ENCODE measurements at regions not wholly inside any gene's neighbourhood (a gene's known extent, or its start where the extent isn't known, plus 50 kb on each side); places are given as distances from the start of the nearest gene placed in this dataset.

GRCh38 chr2:120453635-120453998 is 107.7 kb downstream of the INHBB start:
- no peaks in the 10 kb centered on the region for H3F3A ChIP-seq (ENCODE audit: insufficient read depth, low read length)
- H3K9me2 ChIP-seq (replicated peaks; ENCODE audit: insufficient read depth, low read length), result no peaks in the 10 kb centered on the region
- no peak overlapping the region for H2AFZ ChIP-seq (ENCODE audit: low read length)
- no peaks in the 10 kb centered on the region for H3K4me1 ChIP-seq (ENCODE audit: low read length)
- no peak overlapping the region for H3K27ac ChIP-seq (ENCODE audit: low read length)
- no peak overlapping the region for H3K9ac ChIP-seq (ENCODE audit: low read length)
- no peak for DNase-seq
- no peaks in the 10 kb centered on the region for H3K36me3 ChIP-seq (replicated peaks; ENCODE audit: insufficient read depth, low read length)
- H3K79me2 ChIP-seq (ENCODE audit: low read length), result no peaks in the 10 kb centered on the region
- H4K20me1 ChIP-seq (ENCODE audit: insufficient read depth, low read length), result no peaks in the 10 kb centered on the region
- no peak overlapping the region for H3K4me3 ChIP-seq (ENCODE audit: low read length)
- TF ChIP-seq EZH2 (optimal IDR thresholded peaks at IDR 0.05; ENCODE audit: low read depth, low read length), result no peak
- no peak for TF ChIP-seq CTCF (IDR thresholded peaks at IDR 0.05; ENCODE audit: low read length)
- no peak for TF ChIP-seq EZH2phosphoT487 (IDR thresholded peaks at IDR 0.05; ENCODE audit: low read length)
- no peak overlapping the region for H3K4me2 ChIP-seq (ENCODE audit: low read depth, low read length)
- no peaks in the 10 kb centered on the region for H3K27me3 ChIP-seq (replicated peaks; ENCODE audit: insufficient read depth, low read length)
- no peaks in the 10 kb centered on the region for H3K9me3 ChIP-seq (replicated peaks; ENCODE audit: insufficient read depth, low read length)

GRCh38 chr2:120454654-120455385 is 108.9 kb downstream of the INHBB start:
- TF ChIP-seq CTCF (IDR thresholded peaks at IDR 0.05; ENCODE audit: low read length) (no peak), EZH2phosphoT487 (IDR thresholded peaks at IDR 0.05; ENCODE audit: low read length) (no peak), EZH2 (optimal IDR thresholded peaks at IDR 0.05; ENCODE audit: low read depth, low read length) (no peak)
- no peak overlapping the region for H3K4me2 ChIP-seq (ENCODE audit: low read depth, low read length)
- H3F3A ChIP-seq (ENCODE audit: insufficient read depth, low read length), result no peaks in the 10 kb centered on the region
- H3K4me3 ChIP-seq (ENCODE audit: low read length), result no peak overlapping the region
- no peak overlapping the region for H2AFZ ChIP-seq (ENCODE audit: low read length)
- H3K36me3 ChIP-seq (replicated peaks; ENCODE audit: insufficient read depth, low read length), result no peaks in the 10 kb centered on the region
- DNase-seq, result no peak
- no peaks in the 10 kb centered on the region for H3K4me1 ChIP-seq (ENCODE audit: low read length)
- H3K9me2 ChIP-seq (replicated peaks; ENCODE audit: insufficient read depth, low read length), result no peaks in the 10 kb centered on the region
- no peaks in the 10 kb centered on the region for H3K27me3 ChIP-seq (replicated peaks; ENCODE audit: insufficient read depth, low read length)
- H3K79me2 ChIP-seq (ENCODE audit: low read length), result no peaks in the 10 kb centered on the region
- no peaks in the 10 kb centered on the region for H3K9me3 ChIP-seq (replicated peaks; ENCODE audit: insufficient read depth, low read length)
- H4K20me1 ChIP-seq (ENCODE audit: insufficient read depth, low read length), result no peaks in the 10 kb centered on the region
- H3K9ac ChIP-seq (ENCODE audit: low read length), result no peak overlapping the region
- no peak overlapping the region for H3K27ac ChIP-seq (ENCODE audit: low read length)

- no peak for DNase-seq
- no peaks in the 10 kb centered on the region for H3F3A ChIP-seq (ENCODE audit: insufficient read depth, low read length)
Measured at GRCh38 chr2:120455390-120455789, 109.5 kb downstream of the INHBB start.

More at GRCh38 chr2:120455390-120455789, 109.5 kb downstream of the INHBB start:
- Histone ChIP-seq H3K9ac (ENCODE audit: low read length) (no peak overlapping the region), H3K4me3 (ENCODE audit: low read length) (no peak overlapping the region), H3K27me3 (replicated peaks; ENCODE audit: insufficient read depth, low read length) (no peaks in the 10 kb centered on the region), H4K20me1 (ENCODE audit: insufficient read depth, low read length) (no peaks in the 10 kb centered on the region), H2AFZ (ENCODE audit: low read length) (no peak overlapping the region), H3K9me2 (replicated peaks; ENCODE audit: insufficient read depth, low read length) (no peaks in the 10 kb centered on the region), H3K27ac (ENCODE audit: low read length) (no peak overlapping the region), H3K36me3 (replicated peaks; ENCODE audit: insufficient read depth, low read length) (no peaks in the 10 kb centered on the region), H3K4me1 (ENCODE audit: low read length) (no peaks in the 10 kb centered on the region), H3K9me3 (replicated peaks; ENCODE audit: insufficient read depth, low read length) (no peaks in the 10 kb centered on the region), H3K79me2 (ENCODE audit: low read length) (no peaks in the 10 kb centered on the region), H3K4me2 (ENCODE audit: low read depth, low read length) (no peak overlapping the region)
- TF ChIP-seq CTCF (IDR thresholded peaks at IDR 0.05; ENCODE audit: low read length), result no peak
- TF ChIP-seq EZH2phosphoT487 (IDR thresholded peaks at IDR 0.05; ENCODE audit: low read length), result no peak
- no peak for TF ChIP-seq EZH2 (optimal IDR thresholded peaks at IDR 0.05; ENCODE audit: low read depth, low read length)

Measured in MM.1S (cell line).